GM19395 (cell line): ENCODE measurements at regions not wholly inside any gene's neighbourhood (a gene's known extent, or its start where the extent isn't known, plus 50 kb on each side); places are given as distances from the start of the nearest gene placed in this dataset.
"Not testable (repeated sequence)": the region's sequence is repeated elsewhere in the genome, so short reads cannot be mapped to it uniquely, and the experiment has no call there.

Source experiments
- ATAC-seq: cut with Tn5 transposase; IDR thresholded peaks from one replicate; pipeline ENCODE4 v1.9.1; 2021; ENCODE audit warnings: mild to moderate bottlenecking, moderate library complexity; ENCODE audit not compliant: unreplicated experiment

- ATAC-seq, result no peak
These were observed 207.7 kb downstream of the RAP2B start for GRCh38 chr3:153369561-153370374.

GRCh38 chr3:153370680-153371079 is 208.7 kb downstream of the RAP2B start:
- ATAC-seq, result no peak

- ATAC-seq, result no peak
These were observed 210.3 kb downstream of the RAP2B start for GRCh38 chr3:153372326-153372725.

- ATAC-seq, result no peak
These were observed 211.6 kb downstream of the RAP2B start for GRCh38 chr3:153373606-153374005.

- not testable (repeated sequence) for ATAC-seq
These were observed 216.3 kb downstream of the RAP2B start for GRCh38 chr3:153378366-153378765.

GRCh38 chr3:153379516-153379915 is 217.5 kb downstream of the RAP2B start:
- ATAC-seq, result no peak

GRCh38 chr3:153385343-153385742 is 223.3 kb downstream of the RAP2B start:
- ATAC-seq, result no peak

- no peak for ATAC-seq
These were observed 230.3 kb downstream of the RAP2B start for GRCh38 chr3:153392363-153392762.

GRCh38 chr3:153394017-153394416 is 232.0 kb downstream of the RAP2B start:
- ATAC-seq, result no peak

- no peak for ATAC-seq
These were observed 234.6 kb downstream of the RAP2B start for GRCh38 chr3:153396581-153396980.

- no peak for ATAC-seq
These were observed 235.8 kb downstream of the RAP2B start for GRCh38 chr3:153397794-153398193.

- peak; percentile 90 for ATAC-seq
These were observed 237.6 kb downstream of the RAP2B start for GRCh38 chr3:153399636-153400035.

- no peak for ATAC-seq
These were observed 238.6 kb downstream of the RAP2B start for GRCh38 chr3:153400641-153401040.

- ATAC-seq, result no peak
These were observed 242.1 kb downstream of the RAP2B start for GRCh38 chr3:153404157-153404556.

- ATAC-seq, result not testable (repeated sequence)
These were observed 243.3 kb downstream of the RAP2B start for GRCh38 chr3:153405320-153405719.

- ATAC-seq, result no peak
These were observed 248.5 kb downstream of the RAP2B start for GRCh38 chr3:153410517-153410916.

- no peak for ATAC-seq
These were observed 253.0 kb downstream of the RAP2B start for GRCh38 chr3:153414982-153415381.

- no peak for ATAC-seq
These were observed 260.3 kb downstream of the RAP2B start for GRCh38 chr3:153422314-153422713.

- not testable (repeated sequence) for ATAC-seq
These were observed 261.8 kb downstream of the RAP2B start for GRCh38 chr3:153423820-153424219.

- no peak for ATAC-seq
These were observed 264.3 kb downstream of the RAP2B start for GRCh38 chr3:153426344-153426743.

GRCh38 chr3:153426803-153427202 is 264.8 kb downstream of the RAP2B start:
- ATAC-seq, result no peak

GRCh38 chr3:153429821-153430220 is 267.8 kb downstream of the RAP2B start:
- no peak for ATAC-seq

- no peak for ATAC-seq
These were observed 269.1 kb downstream of the RAP2B start for GRCh38 chr3:153431076-153431475.
